Activated CD4-positive, alpha-beta T cell treated with anti-CD3 and anti-CD28 coated beads, Interleukin-2, amount 50 U/mL, for 4 hours (primary cell): ENCODE measurements at regions not wholly inside any gene's neighbourhood (a gene's known extent, or its start where the extent isn't known, plus 50 kb on each side); places are given as distances from the start of the nearest gene placed in this dataset.
A peak's percentile ranks its signal among the peaks of the same experiment; 100 is the strongest.

Source experiments
- DNase-seq, 2 experiments: peaks; one replicate each; pipeline ENCODE4 v3.0.0-alpha.2; 2020

DNA sequence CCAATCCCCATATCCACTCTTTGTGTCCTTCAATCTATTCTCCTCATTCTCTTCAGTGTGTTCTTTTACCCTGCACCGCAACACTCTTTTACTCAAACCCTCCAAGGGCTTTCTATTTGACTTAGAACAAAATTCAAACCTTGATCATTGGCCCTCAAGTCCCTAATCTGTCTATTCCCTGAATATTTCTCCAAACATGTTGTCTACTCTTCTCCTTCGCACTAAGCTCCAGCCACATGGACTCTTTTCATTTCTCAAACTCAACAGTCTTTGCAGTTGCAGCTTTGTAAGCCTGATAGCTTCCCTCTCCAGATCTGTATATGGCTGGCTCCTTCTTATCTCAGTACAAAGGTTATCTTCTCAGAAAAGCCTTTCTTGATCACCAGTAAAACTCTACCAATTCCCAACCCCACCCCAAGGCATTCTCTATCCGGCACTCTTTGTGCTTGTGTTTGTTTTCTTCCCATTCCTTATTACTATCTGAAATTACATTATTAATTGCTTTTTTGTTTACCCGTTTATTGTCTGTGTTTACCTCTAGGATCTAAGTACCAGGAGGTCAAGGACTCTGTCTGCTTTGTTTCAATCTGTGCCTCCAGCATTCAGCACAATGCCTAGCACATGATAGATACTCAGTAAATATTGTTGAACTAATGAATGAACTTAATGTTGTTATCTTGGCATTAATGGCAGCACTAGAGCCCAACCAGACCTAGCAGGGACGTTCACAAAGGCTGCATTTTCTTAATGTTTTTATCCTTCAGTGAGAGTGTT lies 147.4 kb downstream of the BBOX1 start:
- DNase-seq: no peak

DNA sequence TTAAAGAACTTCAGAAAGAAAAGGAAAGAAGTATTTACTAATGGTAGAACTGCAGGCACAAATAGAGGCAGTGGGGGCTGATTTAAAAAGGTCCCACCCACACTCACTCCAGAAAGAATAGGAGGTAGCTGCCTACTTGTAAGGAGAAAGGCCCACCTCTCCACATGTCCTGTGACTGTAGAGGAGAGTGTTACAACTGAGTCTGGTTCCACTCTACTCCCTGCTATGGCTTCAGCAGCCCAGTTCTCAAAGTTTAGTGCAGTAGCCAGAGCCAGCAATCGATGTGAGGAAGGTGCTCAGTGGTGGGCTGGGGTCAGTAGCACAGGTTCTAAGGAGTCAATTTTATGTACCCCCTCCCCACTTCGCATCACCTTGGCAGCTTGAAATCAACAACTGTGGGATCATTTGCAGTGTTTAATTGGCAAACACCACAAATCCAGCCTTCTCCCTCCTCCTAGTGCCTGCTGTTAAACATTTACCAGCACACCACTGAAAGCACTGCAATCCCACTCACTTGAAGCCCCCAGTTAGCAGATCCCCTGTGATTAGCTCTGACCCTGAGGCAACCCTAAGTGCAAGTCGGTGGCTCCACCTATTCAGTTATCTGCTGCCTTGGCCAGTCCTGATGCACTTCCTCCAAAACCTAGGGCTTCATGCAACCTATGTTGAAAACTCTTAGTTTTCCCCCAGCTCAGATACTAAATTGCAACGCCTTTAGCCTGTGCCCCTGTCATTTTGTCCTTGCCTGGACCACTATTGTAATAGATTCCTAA lies 146.6 kb downstream of the BBOX1 start:
- no peak for DNase-seq

DNA sequence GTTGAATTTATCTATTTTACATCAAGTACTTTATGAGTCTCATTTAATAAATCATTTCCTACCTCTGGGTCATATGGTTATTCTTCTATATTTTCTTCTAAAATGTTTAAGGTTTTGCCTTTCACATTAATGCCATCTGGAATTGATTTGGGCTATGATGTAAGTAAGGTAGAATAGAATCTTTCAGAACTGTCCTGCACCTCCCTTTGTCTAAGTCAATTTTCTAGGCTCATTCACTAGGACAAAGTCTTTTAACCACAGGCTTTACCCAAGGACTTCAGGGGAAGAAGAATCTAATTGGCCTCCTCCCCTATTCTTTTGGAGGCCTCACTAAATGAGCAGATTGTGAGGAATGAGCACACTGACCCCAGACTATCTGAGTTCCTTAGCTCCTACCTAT lies 146.0 kb downstream of the BBOX1 start:
- no peak for DNase-seq

DNA sequence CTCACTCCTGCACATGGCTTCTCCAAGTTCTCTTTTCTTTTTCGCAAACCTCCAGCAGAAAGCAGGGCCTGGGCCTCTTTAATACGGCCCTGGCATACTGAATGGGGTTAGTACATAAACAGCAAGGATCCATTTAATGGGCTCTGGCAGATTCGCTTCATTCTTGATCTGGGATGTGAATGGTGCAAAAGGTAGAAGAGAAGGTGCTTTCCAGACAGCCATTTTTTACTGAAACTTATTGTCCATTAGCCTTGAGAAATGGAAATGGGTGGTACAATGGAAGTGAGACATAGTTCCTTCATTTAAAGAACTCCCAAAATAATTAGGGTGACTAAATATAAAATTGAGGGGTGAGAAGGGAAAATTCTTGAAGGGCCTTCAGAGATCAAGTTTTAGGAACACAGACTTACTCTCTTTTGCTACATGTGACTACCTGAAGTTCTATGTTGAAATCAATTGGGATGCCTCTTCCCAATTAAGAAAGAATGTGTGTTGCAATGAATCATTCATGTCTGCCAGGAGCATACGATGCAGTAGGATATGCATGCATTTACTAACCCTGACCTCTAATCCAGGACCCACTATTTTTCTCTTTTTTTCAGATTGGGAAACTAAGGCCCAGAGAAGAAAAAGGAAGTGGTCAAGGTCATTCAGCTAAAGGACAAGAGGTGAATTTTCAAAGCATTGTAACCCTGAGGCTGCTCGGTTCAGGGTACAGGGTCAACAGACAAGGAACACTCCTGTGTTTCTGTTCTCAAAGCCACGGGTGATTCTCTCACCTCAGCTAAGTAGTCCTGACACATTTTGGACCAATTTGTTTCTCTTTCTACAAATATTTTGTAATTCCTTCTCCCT lies 144.1 kb downstream of the BBOX1 start:
- no peak for DNase-seq

DNA sequence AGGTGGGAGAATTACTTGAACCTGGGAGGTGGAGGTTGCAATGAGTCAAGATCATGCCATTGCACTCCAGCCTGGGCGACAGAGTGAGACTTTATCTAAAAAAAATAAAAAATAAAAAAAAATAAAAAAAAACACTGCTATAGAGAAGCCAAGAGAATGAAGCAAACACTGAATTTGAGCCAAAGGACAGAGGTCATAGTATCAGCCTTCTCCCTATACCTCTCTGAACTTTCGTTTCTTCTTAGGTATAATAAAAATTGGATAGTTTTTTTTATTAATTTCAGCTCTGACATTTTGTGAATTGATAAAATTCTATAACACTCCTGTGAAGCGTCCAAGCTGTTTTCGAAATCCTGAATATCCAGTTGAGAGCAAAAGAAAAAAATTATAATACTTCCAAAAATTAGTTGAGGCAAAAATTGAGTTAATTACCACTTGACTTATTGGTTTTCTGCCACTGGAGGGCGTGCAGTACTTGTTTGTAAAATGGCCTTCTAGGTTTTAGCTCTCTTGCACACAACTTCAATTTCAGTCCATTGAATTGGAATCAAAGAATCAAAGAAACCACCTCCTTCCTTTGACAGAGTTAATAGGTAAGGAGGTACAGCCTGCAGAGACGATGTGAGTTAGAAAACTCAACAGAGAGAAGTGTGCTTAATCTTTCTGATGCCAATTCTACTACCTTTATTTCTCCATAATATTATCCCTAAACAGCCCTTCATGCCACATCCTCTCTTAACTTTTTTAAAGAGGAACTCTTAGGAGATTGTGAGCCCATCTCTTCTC lies 143.2 kb downstream of the BBOX1 start:
- DNase-seq: peak; percentile 8 to 22

DNA sequence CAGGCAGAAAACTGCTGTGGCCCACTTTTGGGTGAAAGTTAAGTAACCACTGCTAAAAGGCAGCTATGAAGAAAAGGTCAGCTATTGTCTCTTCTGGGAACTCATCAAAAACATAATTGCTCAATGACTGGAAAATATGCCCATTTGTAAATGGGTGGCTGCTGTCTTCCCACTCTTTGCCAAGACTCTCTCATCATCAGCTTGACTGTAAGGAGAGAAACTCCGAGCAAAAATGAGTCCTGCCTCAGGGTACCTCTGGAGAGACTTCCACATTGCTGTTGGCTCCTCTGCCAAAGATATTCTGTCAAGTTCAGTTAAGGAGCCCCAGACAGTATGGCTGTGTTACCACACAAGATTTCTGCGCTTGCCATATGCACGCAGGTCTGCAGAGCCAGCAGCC lies 138.7 kb downstream of the BBOX1 start:
- no peak for DNase-seq

DNA sequence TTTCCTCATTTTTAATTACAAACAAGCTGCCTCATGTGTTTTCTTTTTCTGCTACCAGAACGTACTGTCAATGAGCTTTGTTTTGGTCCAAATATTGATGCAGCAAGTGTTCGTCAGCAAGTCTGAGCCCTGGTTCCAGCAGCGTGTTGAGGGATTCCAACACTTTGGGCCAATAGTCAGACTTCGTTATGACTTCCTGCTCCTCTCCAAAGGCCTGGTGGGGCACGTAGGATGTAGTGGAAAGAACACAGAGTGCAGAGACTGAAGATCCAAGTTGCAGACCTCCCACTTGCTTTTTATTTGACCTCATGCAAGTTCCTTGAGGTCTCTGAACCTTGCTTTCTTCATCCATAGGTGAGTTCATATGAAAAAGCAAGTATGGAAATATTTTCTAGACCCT lies 138.2 kb downstream of the BBOX1 start:
- no peak for DNase-seq
